ENCODE measurements at regions not wholly inside any gene's neighbourhood (a gene's known extent, or its start where the extent isn't known, plus 50 kb on each side); places are given as distances from the start of the nearest gene placed in this dataset.

DNA sequence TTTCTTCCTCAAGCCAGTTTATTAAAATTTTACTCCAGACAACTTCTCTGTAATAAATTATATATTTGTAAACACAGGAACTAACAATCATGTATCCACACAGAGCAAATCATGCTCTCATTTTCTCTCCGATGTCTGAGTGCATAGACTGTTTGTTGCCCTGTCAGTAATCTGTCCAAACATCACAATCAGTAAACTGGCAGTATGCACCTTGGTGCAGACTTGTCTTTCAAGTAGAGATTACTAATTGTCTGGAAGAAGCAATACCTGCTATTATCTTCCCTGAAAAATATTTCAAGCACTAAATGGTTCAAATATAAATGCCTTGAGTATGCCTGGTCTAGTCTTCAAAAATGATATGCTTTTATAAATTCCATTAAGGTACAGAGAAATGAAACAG is 1260.9 kb downstream of the C4orf33 start:
- no peak for FAIRE-seq

DNA sequence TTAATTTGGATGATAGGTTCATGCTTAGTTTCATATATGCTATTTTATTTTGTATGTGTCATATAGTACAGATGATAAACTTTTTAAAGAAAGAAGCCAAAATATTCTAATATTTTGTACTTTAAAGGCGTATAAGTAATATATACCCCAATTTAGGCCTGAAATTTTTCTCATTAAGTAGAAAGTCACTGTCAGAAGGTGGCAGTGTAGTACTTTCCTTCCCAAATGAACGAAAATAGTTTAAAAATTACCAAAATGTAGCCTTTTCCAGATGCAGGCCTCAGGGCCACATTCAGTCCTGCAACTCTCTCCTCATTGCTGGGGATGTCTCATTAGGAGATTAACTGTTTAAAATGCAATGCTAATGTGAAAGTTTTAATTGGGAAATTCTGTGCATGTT is 1263.6 kb downstream of the C4orf33 start:
- FAIRE-seq, result peak; percentile 12

DNA sequence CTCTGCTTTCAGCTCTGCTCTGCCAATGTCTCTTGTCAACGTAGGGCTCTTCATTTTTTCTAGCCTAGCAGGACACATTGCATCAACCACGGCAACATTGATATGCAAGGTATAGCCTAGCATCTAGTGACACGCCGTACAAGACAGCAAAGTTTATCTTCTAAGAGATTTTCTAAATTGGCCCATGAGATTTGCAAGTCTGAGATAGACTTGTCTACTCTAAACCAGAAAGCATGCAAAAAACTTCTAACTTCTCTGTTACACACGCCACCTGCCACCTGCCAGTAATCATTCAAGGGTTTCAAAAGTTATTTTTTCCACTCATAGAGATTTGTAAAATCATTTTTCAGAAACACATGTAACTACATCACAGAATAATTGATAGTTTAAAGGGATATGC is 1265.7 kb downstream of the C4orf33 start:
- no peak for FAIRE-seq

DNA sequence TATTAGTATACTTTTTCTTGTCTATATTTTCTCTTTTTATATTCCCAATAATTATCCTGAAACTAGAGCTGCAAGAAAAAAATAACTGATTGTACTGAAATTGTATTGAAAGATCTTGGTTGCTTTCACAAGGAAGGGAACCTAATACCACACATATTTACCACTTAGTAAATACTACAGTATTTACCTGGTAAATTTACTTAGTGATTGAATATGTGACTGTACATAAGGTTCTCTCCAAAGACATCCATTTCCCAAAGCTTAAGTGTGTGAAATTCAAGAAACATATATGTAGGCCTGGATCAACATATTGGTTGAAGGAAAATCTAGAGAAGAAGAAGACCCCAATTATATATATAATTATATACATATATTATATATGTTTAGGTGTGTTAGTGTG is 1272.7 kb downstream of the C4orf33 start:
- FAIRE-seq, result no peak

DNA sequence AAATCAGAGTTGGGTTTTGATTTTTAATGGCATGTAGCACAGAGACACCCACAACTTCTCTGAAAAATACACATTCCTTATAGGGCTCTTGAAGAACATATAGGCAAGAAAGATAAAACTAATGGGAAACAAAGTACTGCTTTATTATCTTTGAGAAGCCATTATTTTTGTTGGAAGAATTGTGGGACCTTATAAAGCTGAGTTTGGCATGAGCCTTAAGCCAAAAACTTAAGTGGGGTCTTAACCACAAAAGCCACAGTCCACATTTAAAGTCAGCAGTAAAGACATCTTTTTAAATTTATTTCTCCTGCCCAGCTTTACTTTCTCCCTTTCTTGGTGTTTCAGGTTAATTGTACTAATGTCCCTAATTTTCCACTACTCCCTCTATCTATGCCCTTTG is 1297.3 kb downstream of the C4orf33 start:
- FAIRE-seq, result no peak

DNA sequence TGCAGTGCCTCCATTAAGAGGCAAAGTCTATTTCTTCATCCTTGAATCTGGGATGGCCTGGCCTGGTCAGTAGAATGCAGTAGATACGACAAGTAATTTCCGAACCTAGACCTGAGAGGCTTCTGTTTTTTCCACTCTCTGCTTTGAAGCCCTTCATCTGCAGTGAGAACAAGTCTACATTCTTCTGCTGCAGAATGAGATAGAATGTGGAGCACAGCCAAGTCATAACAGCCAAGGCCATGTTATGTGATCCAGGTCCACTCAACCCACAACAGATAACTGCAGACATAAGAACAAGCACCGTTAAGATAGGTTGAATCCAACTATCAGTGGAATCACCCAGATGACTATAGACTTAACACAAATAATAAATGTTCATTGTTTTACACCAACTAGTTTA is 1297.7 kb downstream of the C4orf33 start:
- FAIRE-seq, result no peak

DNA sequence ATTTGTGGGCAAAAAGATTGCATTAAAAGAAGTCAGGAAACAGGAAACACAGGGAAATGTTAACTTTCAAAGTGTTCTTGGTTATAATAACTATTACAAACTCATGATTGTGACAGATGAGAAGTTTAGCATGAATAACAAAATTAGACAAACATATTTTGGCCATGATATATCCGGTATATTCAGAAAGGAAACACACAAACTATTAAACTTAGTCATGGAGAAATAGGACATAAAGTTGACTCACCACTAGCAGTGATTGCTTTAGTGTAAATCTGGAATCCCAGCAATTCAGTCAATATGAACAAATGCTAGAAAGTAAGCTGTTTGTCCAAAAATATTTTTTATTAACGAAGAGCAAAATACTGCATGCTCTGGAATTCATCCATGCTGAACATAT is 1299.9 kb downstream of the C4orf33 start:
- FAIRE-seq, result no peak

DNA sequence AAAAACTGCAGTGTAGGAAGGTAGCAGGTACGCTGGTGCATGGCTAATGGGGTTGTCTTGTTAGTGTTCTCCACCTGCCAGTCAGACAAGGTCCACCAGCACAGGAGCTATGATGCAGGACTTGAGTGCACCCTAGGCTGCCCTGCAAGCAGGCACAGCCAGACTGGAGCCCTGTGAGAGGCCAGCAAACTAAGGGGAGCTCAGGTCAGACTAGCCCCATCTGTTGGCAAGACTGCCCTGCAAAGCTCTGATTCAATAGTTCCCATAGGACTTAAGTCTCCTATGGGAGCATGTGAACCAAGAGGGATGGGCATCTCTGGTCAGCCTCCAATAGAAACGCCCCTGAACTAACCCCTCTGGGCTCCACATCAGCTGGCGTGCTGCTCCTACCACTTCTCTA is 1307.3 kb downstream of the C4orf33 start:
- no peak for FAIRE-seq

DNA sequence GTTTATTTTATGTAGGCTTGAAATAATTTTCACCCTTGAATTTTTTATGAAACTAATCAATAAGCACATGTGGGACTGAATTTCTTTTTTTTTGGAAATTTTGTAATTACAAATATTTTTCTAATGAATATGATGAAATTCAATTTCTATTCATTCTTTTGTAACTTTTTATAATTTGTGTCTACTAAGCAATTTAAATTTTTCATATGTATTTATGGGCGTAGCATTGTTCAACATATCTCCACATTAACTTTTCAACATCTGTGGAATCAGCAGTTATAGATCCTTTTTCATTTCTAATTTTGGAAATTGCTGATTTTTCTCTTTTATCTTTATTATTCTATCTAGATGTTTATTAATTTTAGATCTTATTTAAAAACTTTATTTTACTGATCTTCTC is 1320.3 kb downstream of the C4orf33 start:
- FAIRE-seq, result no peak

DNA sequence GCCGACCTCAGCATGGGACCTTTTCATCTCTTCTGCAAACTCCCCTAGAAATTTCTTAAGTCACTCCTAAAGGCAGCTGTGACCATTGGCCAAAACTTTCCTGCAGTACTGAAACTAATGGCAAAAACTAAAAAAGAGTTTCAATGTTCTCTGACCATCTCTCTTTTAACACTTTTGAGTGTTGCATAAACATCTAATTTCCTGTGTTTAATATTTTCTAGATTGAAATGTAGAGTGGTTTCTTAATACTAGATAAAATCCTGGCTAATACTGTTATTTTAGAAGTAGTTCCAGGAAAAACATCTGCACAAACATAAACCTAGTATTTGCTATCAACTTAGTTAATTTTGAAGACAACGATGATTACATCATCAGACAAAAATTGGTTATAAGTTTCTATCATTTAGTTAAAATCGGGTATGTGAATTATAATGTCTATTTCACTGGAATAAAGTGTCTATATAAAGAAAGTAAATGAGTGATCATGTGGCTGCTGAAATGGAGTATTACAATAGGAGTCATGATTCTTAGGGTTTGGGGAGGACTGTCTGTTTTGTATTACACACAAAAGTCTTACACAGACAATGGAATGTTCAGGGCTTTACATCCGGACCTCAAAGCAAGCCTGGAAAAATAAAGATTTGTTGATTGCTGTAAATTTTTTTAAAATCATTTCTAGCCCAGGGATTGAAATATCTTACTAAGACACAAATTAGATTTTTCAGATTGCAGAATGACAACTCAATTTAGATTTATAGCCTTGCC is 1323.4 kb downstream of the C4orf33 start:
- peak; percentile 63 for FAIRE-seq

DNA sequence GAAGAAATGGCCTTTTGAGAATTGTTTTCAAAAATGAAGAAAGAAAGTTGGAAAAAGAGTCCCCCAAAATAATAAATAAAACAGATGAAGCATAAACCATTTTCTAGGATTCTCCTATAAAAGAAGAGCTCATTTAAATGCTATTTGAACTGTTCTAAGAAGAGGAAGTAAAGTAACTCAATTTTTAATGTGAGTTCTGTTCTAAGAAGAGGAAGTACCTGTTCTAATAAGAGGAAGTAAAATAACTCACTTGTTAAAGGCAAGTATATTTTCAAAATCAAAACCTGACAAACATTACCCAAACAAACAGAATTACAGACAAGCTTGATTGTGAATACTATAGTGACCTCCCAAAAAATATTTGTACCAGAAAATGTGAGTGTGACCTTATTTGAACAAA is 1326.3 kb downstream of the C4orf33 start:
- no peak for FAIRE-seq

DNA sequence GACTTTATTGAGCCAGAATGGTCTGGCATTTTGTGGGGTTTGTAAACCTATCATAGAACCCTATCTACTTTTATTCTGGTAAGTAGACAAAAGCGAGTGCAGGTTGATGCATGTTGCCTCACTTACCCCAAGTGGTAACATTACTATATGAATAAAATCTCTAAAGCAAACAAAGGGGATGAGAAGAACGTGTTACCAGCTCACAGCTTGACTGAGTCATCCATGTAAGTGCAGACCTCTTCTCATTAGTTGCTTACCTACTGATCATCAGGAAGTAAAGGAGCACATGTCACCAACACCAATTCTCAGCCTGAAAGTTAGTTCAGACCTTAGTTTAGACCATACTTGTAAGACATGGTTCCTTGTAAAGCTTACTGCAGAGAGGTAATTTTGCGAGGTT is 1328.3 kb downstream of the C4orf33 start:
- FAIRE-seq, result no peak

DNA sequence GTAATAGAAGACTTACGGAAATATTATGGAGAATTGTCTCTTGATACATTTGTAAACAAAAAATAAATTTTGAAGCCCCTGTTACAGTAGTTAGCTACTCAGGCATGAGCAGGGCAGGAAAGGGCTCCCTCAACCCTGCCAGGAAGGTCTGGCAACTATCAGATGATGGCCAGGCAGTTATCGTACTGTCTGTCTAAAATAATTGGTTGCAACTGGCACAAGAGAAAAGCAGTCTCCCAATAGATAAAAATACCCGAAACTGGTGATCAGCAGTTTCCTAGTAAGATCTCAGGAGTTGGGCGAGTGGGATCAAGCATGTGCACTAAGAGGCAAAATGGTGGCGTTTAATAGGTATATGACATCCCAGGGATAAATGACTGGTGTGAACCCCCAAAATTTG is 1336.3 kb downstream of the C4orf33 start:
- FAIRE-seq, result no peak

DNA sequence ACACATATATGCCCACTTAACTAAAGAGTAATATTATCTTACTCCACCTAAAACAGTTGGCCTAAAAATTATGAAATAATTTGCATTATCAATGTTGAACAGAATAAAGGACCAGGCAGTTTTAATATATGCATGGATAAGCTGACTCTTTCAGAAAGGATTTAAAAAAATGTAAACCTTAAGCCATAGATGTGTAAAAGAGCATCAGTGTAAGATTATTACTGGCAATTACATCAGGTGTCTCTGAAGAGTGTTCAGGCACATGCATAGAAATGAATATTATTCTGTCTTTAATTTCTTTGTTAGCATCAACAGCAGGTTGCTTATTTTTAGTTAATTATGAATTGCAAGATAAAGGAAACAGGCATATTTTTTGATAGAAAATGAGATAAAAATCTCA is 1353.8 kb downstream of the C4orf33 start:
- FAIRE-seq, result no peak

DNA sequence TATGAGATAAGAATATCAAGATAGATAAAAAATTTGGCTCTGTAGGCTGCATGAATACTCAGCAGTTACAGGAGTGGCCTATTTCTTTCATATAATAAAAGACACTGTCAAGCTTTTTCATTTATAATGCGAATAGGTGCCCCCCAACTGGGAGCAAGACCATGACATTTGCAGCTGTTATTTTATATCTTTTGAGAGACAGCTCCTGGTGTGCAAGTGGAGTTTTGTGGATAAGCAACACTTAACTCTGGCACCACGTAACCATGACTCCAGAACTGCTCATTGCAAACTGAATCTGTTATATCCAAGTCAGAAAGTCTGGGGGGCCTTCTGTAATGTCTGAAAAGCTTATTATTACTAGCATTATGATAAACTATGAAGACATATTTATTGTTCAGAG is 1372.4 kb downstream of the C4orf33 start:
- FAIRE-seq, result no peak

DNA sequence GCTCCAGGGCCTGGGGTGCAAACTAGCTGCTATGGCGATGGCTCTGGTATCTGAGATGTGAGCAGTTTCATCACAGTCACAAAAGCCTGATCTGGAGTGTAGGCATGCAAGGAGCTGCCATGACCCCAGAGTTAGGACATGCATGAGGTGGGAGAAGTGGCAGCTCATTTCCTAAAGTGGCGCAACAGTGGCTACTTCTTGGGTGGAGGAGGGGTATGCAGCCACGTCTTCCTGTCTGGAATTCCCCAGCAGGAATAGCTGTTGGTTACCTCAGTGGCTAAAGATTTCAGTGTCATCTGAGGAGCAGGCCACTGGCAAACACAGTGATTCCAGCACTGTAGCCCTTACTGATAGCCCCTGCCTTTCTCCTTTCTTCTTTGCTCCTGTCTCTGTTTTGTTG is 1382.5 kb downstream of the C4orf33 start:
- FAIRE-seq, result no peak

DNA sequence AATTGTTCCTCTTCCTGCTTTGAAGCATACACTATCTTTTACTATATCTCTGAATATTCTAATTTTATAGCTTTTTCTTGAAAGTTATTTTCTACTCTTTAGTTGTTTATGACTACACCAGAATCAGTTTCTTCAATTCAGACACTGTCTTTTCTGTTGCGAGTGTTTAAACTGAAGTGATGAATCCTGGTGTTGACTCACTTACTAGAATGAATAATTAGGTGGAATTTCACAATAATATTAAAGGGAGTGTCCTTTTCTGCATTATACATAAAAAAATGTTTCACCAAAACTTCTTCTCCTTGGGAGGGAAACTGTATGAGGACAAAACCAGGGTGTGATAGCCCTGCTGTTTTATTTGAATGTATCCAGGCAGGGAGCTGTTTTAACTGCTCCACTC is 1383.1 kb downstream of the C4orf33 start:
- no peak for FAIRE-seq

DNA sequence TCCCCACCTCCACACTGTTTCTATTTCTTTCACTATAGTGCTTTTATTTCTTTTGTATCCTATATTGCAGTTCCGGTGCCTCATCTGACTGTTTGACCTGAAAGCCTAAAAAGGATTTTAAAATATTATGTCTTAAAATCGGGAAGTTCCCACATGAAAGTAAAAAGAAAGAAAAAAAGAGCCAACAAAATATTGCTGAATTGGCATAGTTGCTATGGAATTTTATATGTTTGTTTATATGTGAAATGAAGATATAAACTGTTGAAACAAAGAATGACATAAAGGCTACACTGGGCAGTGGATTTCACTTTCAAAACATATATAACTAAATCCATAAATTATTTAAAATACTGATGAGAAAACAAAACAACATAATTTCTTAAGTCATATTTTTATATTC is 1383.7 kb downstream of the C4orf33 start:
- peak; percentile 72 for FAIRE-seq

DNA sequence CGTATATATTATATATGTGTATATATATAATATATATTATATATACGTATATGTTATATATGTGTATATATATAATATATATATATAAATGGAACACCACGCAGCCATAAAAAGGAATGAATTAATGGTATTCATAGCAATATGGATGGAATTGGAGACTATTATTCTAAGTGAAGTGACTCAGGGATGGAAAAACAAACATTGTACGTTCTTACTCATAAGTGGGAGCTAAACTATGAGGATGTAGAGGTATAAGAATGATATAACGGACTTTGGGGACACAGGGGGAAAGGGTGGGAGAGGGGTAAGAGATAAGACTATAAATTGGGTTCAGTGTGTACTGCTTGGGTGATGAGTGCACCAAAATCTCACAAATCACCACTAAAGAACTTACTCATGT is 1388.9 kb downstream of the C4orf33 start:
- no peak for FAIRE-seq

DNA sequence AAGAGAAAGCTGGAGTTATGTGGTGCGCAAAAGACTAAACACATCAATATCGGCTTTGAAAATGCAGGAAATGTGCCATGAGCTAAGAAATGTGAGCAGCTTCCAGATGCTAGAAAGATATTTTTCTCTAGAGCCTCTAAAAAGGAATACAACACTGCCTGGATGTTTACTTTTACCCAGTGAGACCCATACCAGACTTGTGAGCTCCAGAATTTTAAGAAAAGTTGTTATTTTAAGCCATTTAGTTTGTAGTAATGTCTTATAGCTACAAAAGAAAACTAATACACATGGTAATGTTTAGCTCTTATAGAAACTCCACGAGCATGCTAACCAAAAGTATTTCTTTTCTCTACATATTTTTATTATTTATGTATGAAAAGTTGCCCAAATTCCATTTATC is 1389.4 kb downstream of the C4orf33 start:
- FAIRE-seq, result no peak

DNA sequence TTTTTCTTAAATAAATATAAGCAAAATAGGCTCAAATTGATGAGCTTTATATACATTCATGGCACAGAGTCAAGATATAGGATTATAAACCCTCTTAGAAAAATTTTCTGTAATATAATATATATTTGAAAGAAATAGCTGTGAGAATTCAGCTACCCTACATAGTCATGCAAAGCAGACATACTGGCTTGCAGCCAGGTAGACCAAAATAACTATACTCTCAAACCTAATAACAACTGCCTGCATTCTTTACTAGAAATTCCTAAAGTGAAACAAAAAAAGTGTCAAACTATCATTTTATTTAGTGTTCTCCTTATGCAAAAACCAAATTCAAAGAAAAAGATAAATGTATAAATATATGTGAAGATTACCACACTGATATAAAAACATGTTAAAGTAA is 1390.2 kb downstream of the C4orf33 start:
- FAIRE-seq, result no peak

DNA sequence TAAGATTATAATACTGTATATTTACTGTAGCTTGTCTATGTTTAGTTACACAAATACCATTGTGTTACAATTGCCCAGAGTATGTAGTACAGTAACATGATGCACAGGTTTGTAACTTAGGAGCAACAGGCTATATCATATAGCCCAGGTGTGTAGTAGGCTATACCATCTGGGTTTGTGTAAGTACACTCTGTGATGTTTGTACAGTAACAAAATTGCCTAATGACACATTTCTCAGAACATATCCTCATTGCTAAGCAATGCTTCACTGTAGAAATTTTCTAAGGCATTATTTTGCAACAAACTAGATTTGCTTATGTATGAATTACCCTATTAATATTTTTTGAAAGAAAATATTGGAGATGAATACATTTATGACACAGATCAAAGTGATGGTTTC is 1390.9 kb downstream of the C4orf33 start:
- no peak for FAIRE-seq

DNA sequence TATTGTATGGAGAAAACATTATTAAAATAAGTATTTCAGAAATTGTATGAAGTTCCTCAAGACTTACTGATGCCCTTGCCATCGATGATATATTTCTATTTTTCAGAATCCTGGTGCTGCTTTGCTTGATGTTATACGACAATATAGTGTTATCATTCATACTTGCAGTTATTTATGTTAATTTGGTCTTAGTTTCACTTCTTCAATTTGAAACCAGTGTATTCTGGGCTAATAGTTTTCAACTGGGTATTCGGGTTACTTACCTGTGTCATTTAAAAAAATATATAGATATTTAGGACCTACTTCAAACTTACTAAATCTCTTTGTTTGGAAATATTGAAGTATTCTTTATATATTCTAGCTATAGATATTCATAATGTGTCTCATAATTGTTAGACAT is 1414.7 kb downstream of the C4orf33 start:
- FAIRE-seq, result no peak

DNA sequence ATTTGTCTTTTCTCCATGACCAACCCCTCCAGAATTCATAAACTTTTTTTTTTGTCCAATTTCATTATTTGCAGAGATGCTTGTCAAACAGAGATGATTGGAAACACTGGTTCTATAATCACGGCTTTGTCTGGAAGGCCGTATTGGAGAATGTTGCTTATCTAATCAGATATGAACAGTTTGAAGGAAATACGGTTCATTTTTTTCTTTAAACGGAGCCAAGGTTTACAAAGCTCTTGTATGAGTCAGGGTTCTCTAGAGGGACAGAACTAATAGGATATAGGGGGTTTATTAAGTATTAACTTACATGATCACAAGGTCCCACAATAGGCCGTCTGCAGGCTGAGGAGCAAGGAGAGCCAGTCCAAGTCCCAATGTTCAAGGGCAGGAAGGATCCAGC is 1415.8 kb downstream of the C4orf33 start:
- no peak for FAIRE-seq

DNA sequence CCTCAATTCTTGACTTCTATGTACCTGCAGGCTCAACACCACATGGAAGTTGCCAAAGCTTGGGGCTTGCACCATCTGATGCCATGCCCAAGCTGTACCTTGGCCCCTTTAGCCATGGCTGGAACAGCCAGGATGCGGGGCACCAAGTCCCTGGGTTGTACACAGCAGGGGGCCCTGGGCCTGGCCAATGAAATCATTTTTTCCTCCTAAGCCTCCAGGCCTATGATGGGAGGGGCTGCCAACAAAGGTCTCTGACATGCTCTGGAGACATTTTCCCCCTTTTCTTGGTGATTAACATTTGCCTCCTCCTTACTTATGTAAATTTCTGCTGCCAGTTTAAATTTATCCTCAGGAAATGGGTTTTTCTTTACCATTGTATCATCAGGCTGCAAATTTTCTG is 1428.1 kb downstream of the C4orf33 start:
- no peak for FAIRE-seq
